Fibroblast of skin of left quadriceps (primary cell): ENCODE measurements at regions not wholly inside any gene's neighbourhood (a gene's known extent, or its start where the extent isn't known, plus 50 kb on each side); places are given as distances from the start of the nearest gene placed in this dataset.
A peak's percentile ranks its signal among the peaks of the same experiment; 100 is the strongest.

Experiments used
- DNase-seq, 2 experiments: peaks; one replicate each; pipeline ENCODE4 v3.0.0-alpha.2; 2013; ENCODE audit warnings: low read depth in 2 of 2

GRCh38 chr9:12133416-12133815 lies 559.8 kb upstream of the TYRP1 start:
- DNase-seq, result no peak

- DNase-seq, result no peak
Measured at GRCh38 chr9:12141422-12141821, 551.8 kb upstream of the TYRP1 start.

DNA sequence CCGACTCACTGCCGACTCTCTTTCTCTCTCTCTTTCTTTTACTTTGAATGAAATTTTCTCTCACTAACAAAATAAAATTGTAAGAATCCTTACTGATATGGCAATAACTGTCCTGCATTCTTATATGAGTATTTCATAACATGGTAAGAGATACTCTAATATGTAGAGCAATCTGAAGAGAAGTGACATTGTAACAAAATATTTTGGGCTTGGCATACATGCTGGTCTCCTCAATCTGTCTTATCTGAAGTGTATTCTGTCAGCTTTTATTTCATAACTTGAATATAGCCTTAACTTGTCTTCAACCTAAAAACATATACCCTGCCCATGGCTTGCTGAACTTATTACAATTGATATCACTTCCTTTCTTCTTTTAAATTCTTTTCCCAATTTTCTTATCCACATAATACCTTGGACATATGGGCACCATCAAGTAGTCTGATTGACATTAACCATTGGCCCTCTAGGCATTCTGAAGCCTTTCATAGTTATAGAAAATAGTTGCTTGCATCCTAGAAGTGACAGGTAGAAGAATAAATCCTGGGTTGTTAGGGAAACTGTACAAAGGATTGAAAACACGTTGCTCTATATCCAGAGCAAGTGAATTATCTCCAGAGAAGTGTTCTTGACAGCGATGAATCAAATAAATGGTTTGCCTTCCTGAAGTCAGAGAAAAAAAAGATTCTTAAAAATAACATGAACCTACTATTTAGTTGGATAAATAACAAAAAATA lies 537.6 kb upstream of the TYRP1 start:
- DNase-seq, result no peak

- no peak for DNase-seq
Measured at GRCh38 chr9:12162181-12162815, 530.9 kb upstream of the TYRP1 start.

GRCh38 chr9:12163723-12164458 lies 529.3 kb upstream of the TYRP1 start:
- no peak for DNase-seq

DNA sequence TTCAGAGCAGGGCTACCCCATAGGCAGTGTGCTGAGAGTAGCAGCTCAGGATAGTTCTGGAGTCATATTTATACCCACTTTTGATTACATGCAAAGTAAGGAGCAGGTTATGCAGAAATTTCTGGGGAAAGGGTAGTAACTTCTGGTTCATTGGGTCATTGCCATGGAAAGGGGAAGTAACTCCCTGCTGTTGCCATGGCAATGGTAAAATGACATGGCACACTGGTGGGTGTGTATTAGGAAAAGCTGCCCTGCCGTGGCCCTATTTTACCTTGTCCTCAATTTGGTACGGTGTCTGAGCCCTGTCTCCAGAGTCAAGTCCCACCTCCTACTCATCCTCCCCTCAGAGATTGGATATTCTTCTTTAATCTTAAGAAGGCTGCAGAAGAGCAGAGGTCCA lies 526.7 kb upstream of the TYRP1 start:
- no peak for DNase-seq

- no peak for DNase-seq
Measured at GRCh38 chr9:12170456-12170855, 522.7 kb upstream of the TYRP1 start.

DNA sequence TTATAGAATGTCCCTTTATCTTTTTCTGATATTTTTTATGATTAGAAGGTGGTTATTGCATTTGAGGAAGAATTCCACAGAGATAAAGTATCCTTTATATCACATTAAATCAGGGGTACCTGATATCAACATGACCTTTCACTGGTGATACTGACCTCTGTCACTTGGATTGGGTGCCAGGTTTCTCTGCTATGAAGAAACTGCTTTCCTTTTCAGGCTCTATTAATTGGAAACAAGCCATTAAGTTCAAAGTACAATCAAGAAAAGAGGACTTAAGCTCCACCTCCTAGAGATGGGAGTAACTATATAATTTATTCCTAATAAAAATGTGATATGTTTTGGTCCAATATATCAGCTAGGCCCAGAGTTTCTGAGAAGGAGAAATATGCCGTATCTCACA lies 514.6 kb upstream of the TYRP1 start:
- DNase-seq, result no peak

GRCh38 chr9:12182806-12183205 lies 510.4 kb upstream of the TYRP1 start:
- no peak for DNase-seq

DNA sequence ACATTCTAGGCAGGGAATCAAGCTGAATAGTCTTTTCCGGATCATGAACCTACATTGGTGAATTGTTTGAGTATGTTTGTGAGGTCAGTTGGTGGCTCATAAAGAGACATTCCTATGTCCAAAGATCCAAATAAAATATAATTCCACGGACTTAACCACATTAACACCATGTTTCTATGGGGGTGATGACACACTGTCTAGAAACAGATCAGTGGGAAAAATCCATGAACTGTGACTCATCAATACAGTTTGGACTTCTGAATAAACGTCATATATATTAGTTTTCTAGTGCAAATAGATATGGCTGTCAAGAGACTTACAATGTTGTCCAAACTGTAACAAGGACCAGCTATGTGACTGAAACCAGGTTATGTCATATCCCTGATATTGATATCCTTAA lies 509.9 kb upstream of the TYRP1 start:
- no peak for DNase-seq

- DNase-seq, result peak; percentile 7 to 15
Measured at GRCh38 chr9:12185856-12186255, 507.3 kb upstream of the TYRP1 start.

GRCh38 chr9:12191630-12192029 lies 501.6 kb upstream of the TYRP1 start:
- no peak for DNase-seq

- DNase-seq, result no peak
Measured at GRCh38 chr9:12194731-12195130, 498.5 kb upstream of the TYRP1 start.

GRCh38 chr9:12195456-12195855 lies 497.7 kb upstream of the TYRP1 start:
- DNase-seq, result no peak

DNA sequence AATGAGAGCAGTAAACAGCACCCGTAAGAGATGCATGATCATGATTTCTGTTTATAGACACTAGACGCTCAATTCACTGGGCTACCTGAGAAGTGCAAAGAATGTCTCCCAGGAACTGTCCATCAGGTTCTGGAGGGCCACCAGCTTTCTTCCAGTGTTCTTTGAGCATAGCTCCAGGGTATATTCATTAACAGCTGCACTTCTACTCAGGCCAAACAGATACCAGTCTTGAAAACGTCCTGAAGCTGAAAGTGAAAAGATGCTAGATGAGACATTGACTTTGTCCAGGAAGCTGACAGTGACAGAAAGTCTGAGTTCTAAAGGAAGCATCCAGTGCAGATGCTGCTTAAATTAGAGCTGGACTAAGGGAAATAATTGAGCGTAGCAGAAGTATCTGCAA lies 488.7 kb upstream of the TYRP1 start:
- DNase-seq, result no peak

DNA sequence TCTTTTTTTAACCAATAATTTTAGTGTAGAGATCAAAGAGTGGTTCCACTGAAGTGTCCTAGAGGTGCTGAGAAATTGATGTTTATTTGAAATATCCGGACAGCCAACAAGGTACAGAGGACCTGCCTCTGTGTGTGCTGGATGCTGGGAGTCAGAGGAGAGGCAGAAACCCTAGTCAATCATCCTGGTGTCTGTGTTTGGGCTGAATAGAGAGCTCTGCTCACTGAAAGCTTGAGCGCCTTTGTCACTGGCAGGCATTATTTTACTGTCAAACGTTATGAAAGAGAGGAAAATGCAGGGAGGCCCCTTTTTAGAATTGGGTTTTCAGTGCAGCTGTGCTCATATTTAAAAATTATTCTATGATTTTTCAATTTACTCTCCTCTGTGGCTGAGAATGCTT lies 480.3 kb upstream of the TYRP1 start:
- DNase-seq, result no peak

DNA sequence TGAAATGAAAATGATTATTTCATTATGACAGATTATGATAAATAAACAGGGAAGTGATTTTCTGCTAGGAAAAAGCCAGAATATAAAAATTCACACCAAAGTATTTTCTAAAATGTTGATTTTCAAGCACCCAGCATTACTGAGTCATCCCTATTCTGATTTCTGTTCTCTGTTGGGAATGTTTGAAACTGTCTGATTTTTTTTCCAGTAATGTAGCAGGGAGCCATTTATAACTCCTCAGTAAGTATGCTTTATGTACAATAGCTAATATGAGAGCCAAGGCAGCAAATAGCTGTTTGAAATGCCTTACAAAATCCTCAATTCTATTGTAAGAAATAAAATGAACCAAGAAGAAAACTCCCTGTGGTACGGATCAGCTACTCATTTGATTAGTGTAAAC lies 471.7 kb upstream of the TYRP1 start:
- DNase-seq, result no peak

- no peak for DNase-seq
Measured at GRCh38 chr9:12224449-12224848, 468.7 kb upstream of the TYRP1 start.

DNA sequence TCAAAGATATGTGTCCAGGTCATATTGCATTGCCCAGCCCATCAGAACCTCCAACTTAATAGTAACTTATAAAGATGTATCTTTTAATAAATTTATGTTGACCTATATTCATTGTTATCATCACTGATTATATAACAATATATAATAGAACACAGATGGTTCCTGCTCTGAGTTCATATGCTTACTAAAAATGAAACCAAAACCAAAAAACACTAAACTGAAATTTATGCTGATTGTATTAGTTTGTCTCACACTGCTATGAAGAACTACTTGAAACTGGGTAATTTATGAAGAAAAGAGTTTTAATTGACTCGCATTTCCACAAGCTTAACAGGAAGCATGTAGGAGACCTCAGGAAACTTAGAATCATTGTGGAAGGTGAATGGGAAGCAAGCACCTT lies 462.5 kb upstream of the TYRP1 start:
- DNase-seq, result no peak

DNA sequence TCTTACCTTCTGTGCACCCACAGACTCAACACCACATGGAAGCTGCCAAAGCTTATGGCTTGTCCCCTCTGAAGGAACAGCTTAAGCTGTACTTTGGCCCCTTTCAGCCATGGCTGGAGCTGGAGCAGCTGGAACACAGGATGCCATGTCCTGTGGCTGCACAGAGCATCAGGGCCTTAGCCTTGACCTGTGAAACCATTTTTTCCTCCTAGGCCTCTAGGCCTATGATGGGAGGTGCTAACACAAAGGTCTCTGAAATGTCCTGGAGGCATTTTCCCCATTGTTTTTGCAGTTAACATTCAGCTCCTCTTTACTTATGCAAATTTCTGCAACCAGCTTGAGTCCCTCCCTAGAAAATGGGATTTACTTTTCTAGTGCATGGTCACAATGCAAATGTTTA lies 461.4 kb upstream of the TYRP1 start:
- no peak for DNase-seq

- no peak for DNase-seq
Measured at GRCh38 chr9:12232836-12233235, 460.3 kb upstream of the TYRP1 start.

- DNase-seq, result no peak
Measured at GRCh38 chr9:12253941-12254340, 439.2 kb upstream of the TYRP1 start.

- no peak for DNase-seq
Measured at GRCh38 chr9:12266758-12267157, 426.4 kb upstream of the TYRP1 start.
